HG02943 (cell line): ENCODE measurements at regions not wholly inside any gene's neighbourhood (a gene's known extent, or its start where the extent isn't known, plus 50 kb on each side); places are given as distances from the start of the nearest gene placed in this dataset.

Source experiments
- ATAC-seq: cut with Tn5 transposase; IDR thresholded peaks from one replicate; pipeline ENCODE4 v1.9.1; 2021; ENCODE audit warnings: mild to moderate bottlenecking, low read depth, moderate library complexity; ENCODE audit not compliant: unreplicated experiment

DNA sequence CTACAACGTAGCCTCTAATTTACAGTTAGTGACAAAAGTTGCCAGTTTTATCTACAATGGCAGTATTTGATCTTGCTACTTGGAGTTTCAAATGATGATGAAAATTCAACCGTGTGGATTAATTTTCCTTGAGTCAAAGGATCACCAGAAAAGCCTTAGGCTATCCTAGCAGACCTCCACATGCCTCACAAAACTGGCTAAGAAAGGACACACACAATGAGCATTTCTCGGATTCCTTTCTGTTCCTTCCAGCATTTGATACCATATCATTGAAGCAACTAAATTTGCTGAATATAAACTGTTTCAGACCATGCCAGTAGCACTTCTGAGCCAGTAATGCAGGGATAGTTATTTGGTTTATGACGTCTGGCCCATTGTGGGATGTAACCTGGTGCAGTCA lies 587.4 kb upstream of the MDFIC2 start:
- no peak for ATAC-seq

GRCh38 chr3:70890020-70890394 lies 577.6 kb upstream of the MDFIC2 start:
- ATAC-seq: no peak

DNA sequence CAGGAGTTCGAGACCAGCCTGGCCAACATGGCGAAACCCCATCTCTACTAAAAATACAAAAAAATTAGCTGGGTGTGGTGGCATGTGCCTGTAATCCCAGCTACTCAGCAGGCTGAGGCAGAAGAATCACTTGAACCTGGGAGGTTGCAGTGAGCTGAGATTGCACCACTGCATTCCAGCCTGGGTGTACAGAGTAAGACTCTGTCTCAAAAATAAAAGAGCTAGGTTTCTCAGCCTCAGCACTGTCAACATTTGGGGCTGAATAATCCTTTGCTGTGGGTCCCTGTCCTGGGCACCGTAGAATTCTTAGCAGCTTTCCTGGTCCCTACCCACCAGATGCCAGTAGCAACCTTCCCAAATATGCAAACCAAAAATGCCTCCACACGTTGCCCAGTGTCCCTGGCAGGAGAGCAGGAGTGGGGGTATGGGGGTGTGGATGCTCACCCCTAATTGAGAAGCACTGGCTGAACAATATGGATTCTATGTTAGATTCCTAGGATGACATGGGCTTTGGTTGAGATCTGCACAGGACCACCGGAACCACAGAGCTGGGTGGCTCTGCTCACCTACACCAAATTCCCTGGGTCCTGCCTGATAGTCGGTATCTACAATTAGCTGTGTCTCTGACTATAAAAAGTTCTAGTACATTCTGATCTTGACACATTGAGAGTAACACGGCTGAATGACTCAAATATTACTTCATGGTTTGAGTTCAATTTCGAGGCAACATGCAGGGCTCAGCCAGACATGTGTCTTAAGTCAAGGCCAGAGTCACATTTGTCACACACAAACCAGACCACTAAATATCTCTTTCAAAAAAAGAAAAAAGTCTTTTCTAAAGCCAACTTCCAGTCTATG lies 577.0 kb upstream of the MDFIC2 start:
- no peak for ATAC-seq

- ATAC-seq: no peak
Observed at GRCh38 chr3:70885636-70886035, 573.2 kb upstream of the MDFIC2 start.

DNA sequence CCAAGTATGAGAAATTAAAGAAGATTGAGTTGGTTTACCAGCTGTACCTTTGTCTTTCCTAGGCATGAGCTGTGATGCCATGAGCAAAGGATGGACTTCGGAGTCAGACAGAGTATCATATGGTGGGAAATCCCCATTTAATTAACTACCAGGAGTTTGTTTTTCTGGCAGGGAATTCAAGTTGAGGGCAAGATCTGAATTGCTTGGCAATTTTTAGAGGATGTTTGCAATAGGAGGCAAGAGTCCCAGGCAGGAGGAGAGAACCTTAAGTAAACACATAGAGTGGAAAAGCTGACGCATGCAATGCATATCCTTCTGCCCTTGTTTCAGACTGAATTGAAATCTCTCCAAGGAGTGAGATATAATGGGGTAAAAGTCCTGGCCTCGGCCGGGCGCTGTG lies 569.7 kb upstream of the MDFIC2 start:
- ATAC-seq: no peak

DNA sequence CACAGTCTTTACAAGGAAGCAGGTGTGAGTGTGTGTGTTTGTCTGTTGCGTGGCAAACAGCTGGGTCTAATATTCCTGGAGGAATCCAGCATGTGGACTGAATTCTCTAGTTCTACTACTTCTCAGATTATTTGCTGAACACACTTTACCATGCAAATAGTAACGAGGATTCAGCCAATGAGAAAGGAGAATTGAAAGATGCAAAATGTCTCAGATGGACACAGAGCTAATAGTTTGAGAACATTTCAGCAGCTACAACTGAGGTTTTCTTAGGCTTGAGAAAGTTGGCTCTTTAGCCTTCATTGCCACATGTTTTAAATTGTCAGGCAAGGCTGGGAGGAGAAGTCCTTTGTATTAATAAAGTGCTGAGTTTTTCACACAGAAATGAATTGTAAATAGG lies 568.0 kb upstream of the MDFIC2 start:
- ATAC-seq: no peak

GRCh38 chr3:70876154-70876553 lies 563.7 kb upstream of the MDFIC2 start:
- ATAC-seq: no peak

- no peak for ATAC-seq
Observed at GRCh38 chr3:70874196-70874595, 561.8 kb upstream of the MDFIC2 start.

GRCh38 chr3:70873686-70874085 lies 561.2 kb upstream of the MDFIC2 start:
- ATAC-seq: no peak

DNA sequence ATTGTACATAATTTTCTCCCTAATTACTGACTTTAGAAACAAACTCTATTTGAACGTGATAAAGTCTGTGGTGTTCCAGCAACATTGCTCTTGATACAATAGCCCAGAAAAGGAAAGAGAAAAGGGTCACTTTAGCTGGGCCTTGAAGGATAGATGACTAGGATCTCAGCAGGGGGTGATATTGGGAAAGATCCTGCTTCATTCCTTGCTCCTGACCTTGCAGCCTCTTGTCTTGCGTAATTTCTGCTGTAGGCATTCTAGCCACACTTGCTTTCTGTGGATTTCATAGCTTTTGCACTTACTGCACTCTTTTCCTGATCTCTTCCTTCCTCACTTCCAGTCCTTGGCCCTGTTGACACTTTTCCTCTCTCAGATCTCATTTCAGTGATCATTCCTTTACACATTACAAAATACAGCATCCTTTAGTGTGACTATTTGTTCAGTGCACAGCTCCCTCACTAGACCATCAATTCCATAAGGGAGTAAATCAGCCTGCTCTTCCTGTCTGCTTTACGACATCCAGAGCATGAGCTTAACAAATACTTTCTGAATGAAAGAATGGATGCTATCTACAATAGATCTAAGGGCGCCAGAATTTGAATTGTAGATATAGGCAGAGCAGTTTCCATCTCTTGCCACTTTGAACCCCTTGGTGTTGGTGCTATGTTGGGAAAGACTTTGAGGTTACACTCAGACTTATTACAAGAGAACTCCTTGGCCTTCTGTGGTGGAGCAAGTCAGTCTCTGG lies 559.6 kb upstream of the MDFIC2 start:
- no peak for ATAC-seq

GRCh38 chr3:70870576-70870975 lies 558.1 kb upstream of the MDFIC2 start:
- ATAC-seq: no peak

DNA sequence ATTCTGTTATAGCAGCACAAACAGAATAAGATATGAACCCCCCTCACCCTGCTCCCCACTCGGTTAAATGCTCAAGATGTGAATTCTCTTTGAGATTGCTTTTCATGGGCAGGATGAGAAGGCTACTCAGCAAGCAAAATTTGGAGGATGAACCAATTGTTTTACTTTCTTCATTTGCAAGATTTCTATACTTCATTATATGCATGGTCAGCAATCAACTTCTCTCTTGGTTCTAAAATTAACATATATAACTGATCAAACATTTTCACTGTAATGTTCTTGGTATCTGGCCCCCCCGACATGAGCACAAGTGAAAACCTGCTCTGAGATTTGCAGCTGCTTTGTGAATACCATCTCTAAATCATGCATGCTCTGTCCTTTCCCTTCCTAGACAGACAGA lies 556.1 kb upstream of the MDFIC2 start:
- ATAC-seq: no peak

DNA sequence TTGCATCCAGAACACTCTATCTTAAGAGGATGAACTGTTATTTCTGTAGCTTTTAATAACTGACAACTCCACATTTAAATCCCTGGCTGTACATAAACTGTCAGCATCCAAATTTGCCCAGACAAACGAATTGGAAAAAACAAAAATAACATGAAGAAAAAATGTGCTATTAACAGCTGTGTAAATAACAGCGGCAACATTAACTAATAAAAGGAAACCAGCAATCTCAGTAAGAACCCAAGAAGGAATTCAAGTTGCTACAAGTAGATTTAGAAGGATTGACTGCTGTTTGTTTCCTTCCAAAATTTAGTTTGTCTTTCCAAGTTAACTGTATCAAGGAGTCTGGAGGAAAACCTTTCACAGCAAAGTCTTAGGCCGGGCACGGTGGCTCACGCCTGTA lies 550.6 kb upstream of the MDFIC2 start:
- ATAC-seq: no peak

GRCh38 chr3:70861855-70862254 lies 549.4 kb upstream of the MDFIC2 start:
- ATAC-seq: no peak

DNA sequence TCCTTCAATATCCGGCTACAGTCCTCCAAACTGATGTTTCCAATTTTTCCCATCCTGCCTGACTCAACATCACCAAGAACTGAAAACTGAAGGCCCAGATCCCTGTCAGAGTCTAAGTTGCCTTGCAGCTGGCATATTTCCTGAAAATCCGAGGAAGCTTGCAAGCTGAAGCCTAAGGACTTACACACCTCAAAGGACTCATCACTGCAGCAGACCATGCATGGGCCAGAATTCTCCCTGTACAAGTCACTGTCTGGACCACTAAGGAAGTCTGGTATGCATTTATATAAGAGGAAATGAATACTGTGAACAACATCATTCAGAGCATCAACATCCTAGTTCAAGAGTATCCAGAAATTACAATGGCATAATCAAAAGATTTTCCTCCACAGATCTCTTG lies 548.8 kb upstream of the MDFIC2 start:
- no peak for ATAC-seq

GRCh38 chr3:70857916-70858315 lies 545.5 kb upstream of the MDFIC2 start:
- no peak for ATAC-seq

GRCh38 chr3:70856414-70857162 lies 544.1 kb upstream of the MDFIC2 start:
- no peak for ATAC-seq

- no peak for ATAC-seq
Observed at GRCh38 chr3:70855149-70855548, 542.7 kb upstream of the MDFIC2 start.

- ATAC-seq: no peak
Observed at GRCh38 chr3:70854108-70854507, 541.7 kb upstream of the MDFIC2 start.

DNA sequence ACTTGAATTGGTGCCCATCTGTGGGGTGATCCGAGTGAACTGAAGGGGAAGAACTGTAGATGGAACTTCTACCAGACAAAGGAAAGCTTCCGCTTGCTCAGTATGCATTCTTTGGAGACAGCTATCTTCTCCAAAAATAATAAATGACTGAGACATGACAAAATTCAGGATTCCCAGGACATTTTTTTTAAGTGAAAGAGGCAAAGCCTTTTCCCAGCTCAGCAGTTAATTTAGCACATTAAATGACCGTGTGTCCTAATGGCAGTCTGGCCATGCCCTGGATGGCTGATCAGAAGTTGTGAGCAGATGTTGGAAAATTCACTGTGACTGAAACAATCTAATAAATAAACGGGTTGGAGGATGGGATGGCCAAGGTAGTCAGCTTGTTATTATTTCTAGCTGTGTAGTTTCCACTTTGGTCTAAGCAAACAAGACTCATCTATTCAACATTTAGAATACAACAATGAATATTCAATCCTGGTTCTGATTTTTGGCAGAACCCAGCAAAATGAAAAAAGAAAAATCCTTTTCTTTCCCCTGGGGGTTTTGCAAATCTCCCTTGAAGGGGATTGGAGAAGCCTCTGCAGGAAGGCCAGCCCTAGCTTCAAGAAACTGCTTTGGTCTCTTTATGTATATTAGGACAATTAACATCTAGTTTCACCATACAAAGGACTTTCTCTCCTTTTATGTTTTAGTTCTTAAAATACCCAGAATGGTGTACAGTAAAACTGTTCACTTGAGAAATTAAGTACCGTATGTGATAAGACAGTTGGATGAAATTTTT lies 540.9 kb upstream of the MDFIC2 start:
- ATAC-seq: no peak
